SK-N-MC (cell line): ENCODE measurements at regions not wholly inside any gene's neighbourhood (a gene's known extent, or its start where the extent isn't known, plus 50 kb on each side); places are given as distances from the start of the nearest gene placed in this dataset.

Experiments
- EZH2 ChIP-seq: fragments of 200-600 bp; sonication (generic); IDR thresholded peaks from one replicate; pipeline ENCODE4 v1.6.1; 2017; ENCODE audit warnings: antibody characterized with exemption
- FOXP2 ChIP-seq: optimal IDR thresholded peaks from 2 replicates; pipeline ENCODE3; 2011; ENCODE audit warnings: mild to moderate bottlenecking, moderate library complexity; ENCODE audit not compliant: insufficient read depth; ENCODE audit errors: extremely low read length, control extremely low read depth
- POLR2AphosphoS5 ChIP-seq: IDR thresholded peaks from 2 replicates; pipeline ENCODE4 v1.6.1; 2012; ENCODE audit warnings: mild to moderate bottlenecking, low read depth, low read length, borderline replicate concordance

DNA sequence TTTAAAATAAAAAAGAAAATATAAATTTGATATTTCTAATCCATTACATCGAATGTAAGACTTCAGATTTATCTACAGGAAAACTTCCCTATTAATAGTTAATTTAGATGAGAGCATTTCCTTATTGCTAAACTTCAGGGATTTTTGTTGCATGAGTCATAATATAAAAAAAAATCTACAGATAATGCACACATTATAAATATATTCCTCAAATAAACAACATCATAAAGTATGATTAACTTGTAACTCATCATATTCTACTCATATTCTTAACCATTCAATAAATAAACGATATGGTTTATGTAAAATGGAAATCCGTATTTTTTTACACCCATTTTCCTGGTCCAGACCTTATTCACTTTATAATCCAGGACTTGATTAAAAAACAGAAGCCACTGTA is 477.0 kb downstream of the EPHA3 start:
- TF ChIP-seq EZH2 (no peak), POLR2AphosphoS5 (no peak), FOXP2 (no peak)
